HEK293 (cell line): ENCODE measurements at regions not wholly inside any gene's neighbourhood (a gene's known extent, or its start where the extent isn't known, plus 50 kb on each side); places are given as distances from the start of the nearest gene placed in this dataset.
A peak's percentile ranks its signal among the peaks of the same experiment; 100 is the strongest.

Experiments used
- CTCF ChIA-PET: fragments of 350-600 bp; formaldehyde crosslinking; extraction: SDS; loops from one replicate; lab custom pipeline; 2021; ENCODE audit warnings: antibody characterized with exemption; lab: Yijun Ruan, JAX
- POLR2A ChIA-PET: fragments of 300-600 bp; formaldehyde crosslinking; extraction: SDS; loops from one replicate; lab custom pipeline; 2020; ENCODE audit warnings: antibody characterized with exemption, inconsistent platforms; lab: Yijun Ruan, JAX
- H3K27ac ChIP-seq: fragments of 200-500 bp; sonication (Bioruptor generic); 2 replicates; pipeline ENCODE4 v1.5.1; 2014; ENCODE audit warnings: low read depth, low read length, control low read depth, inconsistent platforms; ENCODE audit errors: extremely low read depth
- H3K36me3 ChIP-seq, 2 experiments: fragments of 200-500 bp in 1 of 2; sonication (Bioruptor generic) in 1 of 2; 1 replicate in 1 of 2; 2 replicates in 1 of 2; pipeline ENCODE4 v1.5.1; 2014 to 2017; ENCODE audit warnings: inconsistent platforms in 2 of 2, low read length in 2 of 2; ENCODE audit not compliant: control insufficient read depth in 2 of 2, insufficient read depth in 1 of 2
- H3K4me1 ChIP-seq: fragments of 200-500 bp; sonication (Bioruptor generic); 2 replicates; pipeline ENCODE4 v1.5.1; 2014; ENCODE audit warnings: mild to moderate bottlenecking, low read length, inconsistent platforms; ENCODE audit not compliant: control insufficient read depth, insufficient read depth
- H3K4me3 ChIP-seq: 2 replicates; pipeline ENCODE4 v1.5.1; 2011; ENCODE audit warnings: low read depth, mild to moderate bottlenecking, control low read depth, low read length, moderate library complexity
- H3K9me3 ChIP-seq: fragments of 200-500 bp; sonication (Bioruptor generic); 2 replicates; pipeline ENCODE4 v1.5.1; 2014; ENCODE audit warnings: low read depth, low read length, inconsistent platforms; ENCODE audit not compliant: control insufficient read depth, insufficient read depth
- EGR2 ChIP-seq: fragments of 450-650 bp; formaldehyde crosslinking; IDR thresholded peaks from 2 replicates; pipeline ENCODE4 v1.5.1; 2016; ENCODE audit warnings: low read depth, missing biosample characterization, missing genetic modification characterization
- ZNF121 ChIP-seq: fragments of 450-650 bp; formaldehyde crosslinking; IDR thresholded peaks from 2 replicates; pipeline ENCODE4 v1.5.1; 2016; ENCODE audit warnings: missing biosample characterization, missing genetic modification characterization
- ZNF155 ChIP-seq: fragments of 450-650 bp; formaldehyde crosslinking; IDR thresholded peaks from 2 replicates; pipeline ENCODE4 v1.5.1; 2016; ENCODE audit warnings: missing biosample characterization, missing genetic modification characterization
- ZNF214 ChIP-seq: fragments of 450-650 bp; formaldehyde crosslinking; IDR thresholded peaks from 2 replicates; pipeline ENCODE4 v1.5.1; 2017; ENCODE audit warnings: missing biosample characterization, mild to moderate bottlenecking, missing genetic modification characterization, borderline replicate concordance
- ZNF24 ChIP-seq: fragments of 450-650 bp; formaldehyde crosslinking; IDR thresholded peaks from 2 replicates; pipeline ENCODE4 v1.5.1; 2016; ENCODE audit warnings: missing biosample characterization, missing genetic modification characterization
- ZNF280C ChIP-seq: fragments of 450-650 bp; formaldehyde crosslinking; IDR thresholded peaks from 2 replicates; pipeline ENCODE4 v1.5.1; 2016; ENCODE audit warnings: missing biosample characterization, missing genetic modification characterization
- ZNF350 ChIP-seq: fragments of 450-650 bp; formaldehyde crosslinking; IDR thresholded peaks from 2 replicates; pipeline ENCODE4 v1.5.0; 2017; ENCODE audit warnings: missing biosample characterization, mild to moderate bottlenecking, missing genetic modification characterization
- ZNF394 ChIP-seq: fragments of 450-650 bp; formaldehyde crosslinking; IDR thresholded peaks from 2 replicates; pipeline ENCODE4 v1.5.1; 2016; ENCODE audit warnings: missing biosample characterization, missing genetic modification characterization, mild to moderate bottlenecking, moderate library complexity, borderline replicate concordance
- ZNF423 ChIP-seq: fragments of 450-650 bp; formaldehyde crosslinking; IDR thresholded peaks from 2 replicates; pipeline ENCODE4 v1.5.1; 2016; ENCODE audit warnings: missing biosample characterization, missing genetic modification characterization
- ZNF449 ChIP-seq: fragments of 450-650 bp; formaldehyde crosslinking; IDR thresholded peaks from 2 replicates; pipeline ENCODE4 v1.5.1; 2017; ENCODE audit warnings: missing biosample characterization, mild to moderate bottlenecking, missing genetic modification characterization, moderate library complexity
- ZNF623 ChIP-seq: fragments of 450-650 bp; formaldehyde crosslinking; IDR thresholded peaks from 2 replicates; pipeline ENCODE4 v1.5.1; 2016; ENCODE audit warnings: missing biosample characterization, missing genetic modification characterization
- ZNF704 ChIP-seq: fragments of 450-650 bp; formaldehyde crosslinking; IDR thresholded peaks from 2 replicates; pipeline ENCODE4 v1.5.1; 2016; ENCODE audit warnings: missing biosample characterization, missing genetic modification characterization
- ZNF768 ChIP-seq: fragments of 450-650 bp; formaldehyde crosslinking; IDR thresholded peaks from 2 replicates; pipeline ENCODE4 v1.5.1; 2018; ENCODE audit warnings: missing biosample characterization, mild to moderate bottlenecking, missing genetic modification characterization

- Histone ChIP-seq H3K36me3 (no peaks in the 10 kb centered on the region), H3K27ac (no peak overlapping the region)
- POLR2A ChIA-PET: no interaction called here
- CTCF ChIA-PET: interaction anchor here (0.7 kb wide), 1 partner anchor 88 kb away, joined by 5 read pairs; no protein-coding TSS in a partner anchor
- TF ChIP-seq ZNF768 (tag by site-specific recombination): peak; percentile 74; the same call in 1 of the 2 replicates
- no peak for TF ChIP-seq ZNF704 (tag by site-specific recombination)
- TF ChIP-seq, all 188 proteins: peak for 1
- Histone ChIP-seq H3K4me3 (no peak overlapping the region), H3K4me1 (no peaks in the 10 kb centered on the region; the same call in 1 of the 2 replicates), H3K9me3 (no peaks in the 10 kb centered on the region)
Observed at GRCh38 chr11:45024846-45025588, 74.3 kb upstream of the TP53I11 start.

GRCh38 chr11:45025716-45026492, 75.2 kb upstream of the TP53I11 start:
- no peak overlapping the region for H3K4me3 ChIP-seq
- POLR2A ChIA-PET: no interaction called here
- H3K4me1 ChIP-seq: no peaks in the 10 kb centered on the region; the same call in 1 of the 2 replicates
- no peak overlapping the region for H3K27ac ChIP-seq
- CTCF ChIA-PET: interaction anchor here (0.6 to 1.5 kb wide), 4 partner anchors 78 to 115 kb away, joined by 3 to 5 read pairs (median 3); no protein-coding TSS in a partner anchor
- TF ChIP-seq ZNF623 (tag by site-specific recombination): peak; percentile 69
- TF ChIP-seq ZNF394: no peak
- no peak for TF ChIP-seq ZNF24 (tag by site-specific recombination)
- TF ChIP-seq ZNF155 (tag by site-specific recombination): no peak
- H3K36me3 ChIP-seq: no peaks in the 10 kb centered on the region
- no peaks in the 10 kb centered on the region for H3K9me3 ChIP-seq

- ChIA-PET POLR2A (no interaction called here), CTCF (interaction anchor here (0.7 to 1.5 kb wide), 3 partner anchors 10 to 116 kb away, joined by 3 to 4 read pairs (median 3); no protein-coding TSS in a partner anchor)
- Histone ChIP-seq H3K36me3 (no peaks in the 10 kb centered on the region), H3K9me3 (no peaks in the 10 kb centered on the region), H3K4me3 (no peak overlapping the region), H3K4me1 (no peaks in the 10 kb centered on the region), H3K27ac (no peak overlapping the region)
- TF ChIP-seq ZNF423 (tag by site-specific recombination) (no peak), ZNF449 (tag by site-specific recombination) (no peak), ZNF280C (tag by site-specific recombination) (no peak), ZNF350 (tag by site-specific recombination) (no peak), ZNF214 (tag by site-specific recombination) (no peak), EGR2 (tag by site-specific recombination) (no peak), ZNF121 (no peak)
Observed at GRCh38 chr11:45026835-45027234, 76.2 kb upstream of the TP53I11 start.
